NT2/D1 (cell line): ENCODE measurements at regions not wholly inside any gene's neighbourhood (a gene's known extent, or its start where the extent isn't known, plus 50 kb on each side); places are given as distances from the start of the nearest gene placed in this dataset.

Experiments
- SUZ12 ChIP-seq: IDR thresholded peaks from 2 replicates; pipeline ENCODE4 v1.6.1; 2011; ENCODE audit not compliant: insufficient read length, insufficient read depth; ENCODE audit errors: extremely low read depth
- ZNF274 ChIP-seq: IDR thresholded peaks from 2 replicates; pipeline ENCODE4 v1.6.1; 2011; ENCODE audit warnings: mild to moderate bottlenecking, low read depth, low read length

- TF ChIP-seq ZNF274: no peak
- no peak for TF ChIP-seq SUZ12
Measured at GRCh38 chr5:17356551-17356950, 139.1 kb downstream of the BASP1 start.
